KOPT-K1 (cell line): ENCODE measurements at regions not wholly inside any gene's neighbourhood (a gene's known extent, or its start where the extent isn't known, plus 50 kb on each side); places are given as distances from the start of the nearest gene placed in this dataset.

Experiments
- H3K27ac ChIP-seq: fragments of 200-600 bp; sonication (generic); 2 replicates; pipeline ENCODE4 v1.5.1; 2016; ENCODE audit warnings: antibody characterized with exemption, mild to moderate bottlenecking, low read depth, low read length; ENCODE audit not compliant: poor library complexity, severe bottlenecking
- H3K36me3 ChIP-seq: fragments of 200-600 bp; sonication (generic); 2 replicates; pipeline ENCODE4 v1.5.1; 2017; ENCODE audit warnings: antibody characterized with exemption, mild to moderate bottlenecking, low read length, moderate library complexity; ENCODE audit not compliant: insufficient read depth
- H3K9me3 ChIP-seq: fragments of 200-600 bp; sonication (generic); 2 replicates; pipeline ENCODE4 v1.5.1; 2017; ENCODE audit warnings: antibody characterized with exemption, low read length, mild to moderate bottlenecking; ENCODE audit not compliant: insufficient read depth, poor library complexity, severe bottlenecking

DNA sequence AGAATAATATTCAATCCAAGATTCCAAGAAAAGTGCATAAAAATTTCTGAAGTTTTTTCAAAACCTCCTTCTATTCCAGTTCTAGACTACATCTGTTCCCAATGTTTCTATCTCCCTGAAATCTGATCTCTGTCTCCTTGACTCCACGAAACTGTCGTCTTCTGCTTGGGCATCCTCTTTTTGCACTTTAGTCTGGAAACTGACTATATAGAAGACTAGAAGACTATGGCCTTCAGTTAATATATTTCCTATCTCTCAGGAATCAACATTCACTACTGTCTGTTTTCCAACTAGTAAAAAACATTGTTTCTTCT is 745.4 kb upstream of the ADGRB3 start:
- Histone ChIP-seq H3K9me3 (no peaks in the 10 kb centered on the region), H3K36me3 (no peaks in the 10 kb centered on the region), H3K27ac (no peak overlapping the region)

DNA sequence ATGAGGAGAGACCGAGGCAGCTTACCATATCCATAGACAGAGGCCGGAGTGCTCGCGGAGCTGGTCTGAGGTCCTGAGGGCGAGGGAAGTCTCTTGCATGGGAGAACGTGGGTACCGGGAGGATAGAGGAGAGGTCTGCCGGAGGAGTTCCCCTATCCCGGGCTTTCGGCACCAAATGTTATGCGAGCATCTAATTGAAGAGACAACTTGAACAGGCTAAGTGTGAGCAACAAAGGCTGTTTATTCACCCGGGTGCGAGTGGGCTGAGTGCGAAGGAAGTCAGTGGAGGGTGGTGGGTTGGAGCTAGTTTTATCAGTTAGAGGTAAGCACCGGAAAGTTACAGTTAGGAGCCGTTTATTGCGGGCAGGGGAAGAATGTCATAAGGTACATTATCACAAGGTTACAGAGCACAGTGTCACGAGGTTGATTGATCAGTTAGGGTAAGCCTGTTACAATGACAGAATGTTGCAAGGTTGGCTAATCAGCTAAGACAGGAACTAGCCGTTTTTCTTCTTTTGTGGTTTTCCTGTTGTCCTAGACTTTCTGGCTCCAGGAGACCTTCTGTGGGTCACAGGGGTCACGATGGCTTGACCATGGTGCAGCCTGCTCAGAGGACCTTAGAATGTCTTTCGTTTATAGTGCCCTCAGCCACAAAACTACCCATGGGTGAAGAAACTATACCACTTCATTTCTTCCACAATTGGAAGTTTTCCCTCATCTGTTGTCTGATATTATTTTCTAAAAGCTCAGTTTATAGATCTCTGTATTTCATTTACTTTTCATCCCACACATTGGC is 746.0 kb upstream of the ADGRB3 start:
- Histone ChIP-seq H3K36me3 (no peaks in the 10 kb centered on the region), H3K27ac (no peak overlapping the region), H3K9me3 (no peaks in the 10 kb centered on the region)

DNA sequence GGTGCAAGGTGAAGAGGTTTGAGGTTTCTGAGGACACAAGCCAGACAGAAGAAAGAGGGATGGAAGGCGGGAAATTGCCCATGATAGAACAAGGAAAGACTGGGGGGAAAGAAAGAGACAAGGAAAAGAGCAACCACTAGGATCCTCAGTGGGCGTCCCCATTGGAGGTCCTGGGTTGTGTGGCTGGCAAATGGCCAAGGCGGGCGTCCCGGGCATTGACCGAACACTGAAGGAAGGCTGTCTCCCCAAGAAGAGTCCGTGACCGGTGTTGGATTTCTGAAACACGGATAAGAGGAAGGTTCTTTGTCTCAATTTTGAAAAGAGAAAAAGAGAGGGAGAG is 746.6 kb upstream of the ADGRB3 start:
- H3K9me3 ChIP-seq, result no peaks in the 10 kb centered on the region
- H3K36me3 ChIP-seq, result no peaks in the 10 kb centered on the region
- H3K27ac ChIP-seq, result no peak overlapping the region

DNA sequence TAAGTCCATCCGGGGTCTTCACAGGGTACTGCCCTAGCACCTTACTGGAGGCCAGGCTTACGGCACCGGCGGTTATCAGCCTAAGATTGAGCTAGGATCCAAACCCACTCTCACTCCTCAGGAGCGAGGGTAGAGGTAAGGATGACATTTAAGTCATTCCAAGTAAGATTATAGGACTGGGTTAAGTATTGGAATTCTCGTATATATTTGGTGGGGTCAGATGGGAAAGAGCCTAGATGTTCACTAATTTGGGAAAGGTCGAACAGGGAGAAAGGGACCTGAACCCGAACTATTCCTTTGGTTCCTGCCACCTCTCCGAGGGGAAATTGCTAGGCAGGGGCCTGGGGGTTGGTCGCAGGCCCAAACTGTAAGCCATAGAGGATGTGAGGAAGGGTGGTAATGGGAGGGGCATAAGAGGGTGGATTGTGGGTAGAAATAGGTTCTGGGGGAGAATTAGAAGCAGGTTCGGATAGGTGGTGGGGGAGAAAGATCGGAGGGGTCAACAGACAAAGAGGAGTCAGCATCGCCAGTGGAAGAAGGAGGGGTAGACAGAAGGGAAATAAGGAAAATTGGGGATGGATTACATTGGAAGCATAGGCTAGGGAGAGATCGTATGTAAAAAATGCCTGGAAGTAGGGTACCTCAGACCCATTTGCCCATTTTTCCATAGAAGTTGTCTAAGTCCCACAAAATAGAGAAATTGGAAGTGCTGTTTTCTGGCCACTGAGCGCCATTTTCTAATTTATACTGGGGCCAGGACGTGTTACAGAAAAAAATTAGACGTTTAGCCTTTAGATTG is 747.1 kb upstream of the ADGRB3 start:
- no peak overlapping the region for H3K27ac ChIP-seq
- no peaks in the 10 kb centered on the region for H3K36me3 ChIP-seq
- no peaks in the 10 kb centered on the region for H3K9me3 ChIP-seq

DNA sequence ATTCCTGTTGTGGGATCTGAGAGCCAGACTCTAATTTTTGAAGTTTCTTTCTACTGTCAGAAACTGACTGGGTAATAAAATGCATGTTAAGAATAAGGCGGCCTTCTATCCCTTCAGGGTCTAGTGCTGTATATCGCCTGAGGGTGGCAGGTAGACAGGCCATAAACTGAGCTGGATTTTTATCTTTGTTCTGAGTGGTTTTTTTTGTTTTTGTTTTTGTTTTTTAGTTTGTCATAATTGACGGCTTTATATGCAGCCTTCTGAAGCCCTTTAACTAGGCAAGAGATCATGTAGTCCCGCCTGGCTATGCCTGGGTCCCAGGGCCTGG is 747.7 kb upstream of the ADGRB3 start:
- Histone ChIP-seq H3K9me3 (no peaks in the 10 kb centered on the region), H3K27ac (no peak overlapping the region), H3K36me3 (no peaks in the 10 kb centered on the region)

DNA sequence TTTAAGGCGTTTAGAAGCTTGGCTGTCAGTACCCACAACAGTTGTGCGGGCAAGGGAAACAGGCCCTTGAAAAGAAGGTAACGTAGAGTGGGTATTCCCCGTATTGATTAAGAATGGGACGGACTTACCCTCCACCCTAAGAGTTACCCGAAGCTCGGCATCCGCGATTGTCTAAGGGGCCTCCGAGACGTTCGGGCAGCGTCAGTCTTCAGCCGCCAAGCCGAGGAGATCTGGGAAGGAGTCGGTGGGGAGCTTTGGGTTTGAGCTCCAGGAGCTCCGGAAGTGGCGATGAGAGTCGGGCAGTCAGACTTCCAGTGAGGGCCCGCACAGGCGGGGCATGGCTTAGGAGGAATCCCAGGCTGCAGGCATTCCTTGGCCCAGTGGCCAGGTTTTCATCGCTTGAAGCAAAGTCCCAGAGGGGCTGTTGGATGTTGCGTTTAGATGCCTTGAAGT is 748.2 kb upstream of the ADGRB3 start:
- no peak overlapping the region for H3K27ac ChIP-seq
- no peaks in the 10 kb centered on the region for H3K36me3 ChIP-seq
- H3K9me3 ChIP-seq, result no peaks in the 10 kb centered on the region

DNA sequence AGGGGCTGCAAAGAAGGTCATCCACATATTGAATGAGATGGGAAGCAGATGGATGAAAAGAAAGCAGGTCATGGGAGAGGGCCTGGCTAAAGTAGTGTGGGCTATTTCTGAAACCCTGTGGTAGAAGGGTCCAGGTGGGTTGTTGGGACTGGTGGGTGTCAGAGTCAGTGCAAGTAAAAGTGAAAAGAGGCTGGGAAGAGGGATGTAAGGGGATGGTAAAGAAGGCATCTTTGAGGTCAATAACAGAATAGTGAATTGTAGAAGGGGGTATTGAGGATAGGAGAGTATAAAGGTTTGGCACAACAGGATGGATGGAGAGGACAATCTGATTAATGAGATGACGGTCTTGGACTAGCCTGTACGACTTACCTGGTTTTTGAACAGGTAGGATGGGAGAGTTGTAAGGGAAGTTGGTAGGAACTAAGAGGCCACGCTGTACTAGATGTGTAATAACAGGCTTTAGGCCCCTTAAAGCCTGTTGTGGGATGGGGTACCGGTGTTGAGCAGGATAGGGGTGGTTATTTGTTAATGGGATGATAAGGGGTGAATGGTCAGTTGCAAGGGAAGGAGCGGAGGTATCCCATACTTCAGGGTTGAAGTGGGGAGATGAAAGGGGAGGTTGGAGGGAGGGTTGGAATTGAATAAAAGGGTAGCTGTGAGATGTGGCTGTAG is 748.9 kb upstream of the ADGRB3 start:
- Histone ChIP-seq H3K36me3 (no peaks in the 10 kb centered on the region), H3K27ac (no peak overlapping the region), H3K9me3 (no peaks in the 10 kb centered on the region)

DNA sequence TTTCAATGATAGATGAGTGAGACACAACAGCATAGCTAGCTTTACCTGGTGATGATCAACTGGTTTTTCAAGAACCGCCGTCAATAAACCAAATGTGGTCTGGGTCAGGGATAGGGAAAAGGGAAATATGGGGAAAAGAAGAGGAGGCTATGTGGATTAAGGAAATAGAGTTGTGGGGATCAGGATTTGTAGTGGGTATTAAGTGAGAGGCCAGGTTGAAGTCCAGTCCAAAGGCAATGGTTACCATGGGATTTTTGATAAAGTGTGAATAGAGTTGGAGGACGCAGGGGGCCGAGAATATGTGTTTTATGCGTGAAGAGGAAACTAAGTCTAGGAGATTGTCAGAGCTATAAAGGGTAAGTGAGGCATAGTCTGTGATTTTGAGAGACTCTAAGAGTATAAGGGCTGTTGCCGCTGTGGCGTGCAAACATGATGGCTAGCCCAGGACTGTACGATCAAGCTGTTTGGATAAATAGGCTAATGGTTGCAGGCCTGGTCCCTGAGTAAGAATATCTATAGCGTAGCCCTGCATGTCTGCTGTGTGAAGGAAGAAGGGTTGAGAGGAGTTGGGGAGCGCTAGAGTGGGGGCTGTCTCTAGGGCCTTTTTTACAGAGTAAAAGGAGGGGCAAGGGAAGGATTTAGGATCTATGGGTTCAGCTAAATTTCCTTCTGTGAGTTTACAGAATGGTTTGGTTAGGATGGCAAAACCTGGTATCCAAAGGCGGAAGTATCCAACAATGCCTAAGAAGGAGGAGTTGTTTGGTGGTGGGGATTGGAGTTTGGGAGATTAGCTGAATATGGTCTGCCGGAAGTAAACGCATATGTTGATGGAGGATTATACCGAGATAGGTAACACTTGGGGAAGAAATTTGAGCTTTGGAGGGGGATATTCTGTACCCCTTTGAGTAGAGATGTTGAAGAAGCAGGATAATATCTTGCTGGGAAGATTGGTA is 749.7 kb upstream of the ADGRB3 start:
- Histone ChIP-seq H3K36me3 (no peaks in the 10 kb centered on the region), H3K27ac (no peak overlapping the region), H3K9me3 (no peaks in the 10 kb centered on the region)

DNA sequence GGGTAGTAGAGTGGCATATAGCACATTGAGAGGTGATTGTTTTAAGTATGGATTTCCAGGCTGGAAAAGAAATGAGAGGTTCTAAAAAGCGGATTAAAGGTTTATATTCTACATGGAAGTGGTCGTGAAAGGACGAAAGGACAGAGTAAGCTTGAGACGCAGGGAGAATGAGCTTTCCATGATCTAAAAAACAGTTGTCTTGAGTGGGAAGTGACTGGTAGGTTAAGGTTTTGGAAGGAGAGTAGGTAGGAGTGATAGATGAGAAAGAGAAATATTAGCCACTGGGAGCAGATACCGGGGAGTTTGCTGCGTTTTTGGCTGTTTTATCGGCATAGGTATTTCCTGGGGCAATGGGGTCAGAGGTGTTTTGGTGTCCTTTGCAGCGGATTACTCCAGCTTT is 750.6 kb upstream of the ADGRB3 start:
- Histone ChIP-seq H3K9me3 (no peaks in the 10 kb centered on the region), H3K27ac (no peak overlapping the region), H3K36me3 (no peaks in the 10 kb centered on the region)

DNA sequence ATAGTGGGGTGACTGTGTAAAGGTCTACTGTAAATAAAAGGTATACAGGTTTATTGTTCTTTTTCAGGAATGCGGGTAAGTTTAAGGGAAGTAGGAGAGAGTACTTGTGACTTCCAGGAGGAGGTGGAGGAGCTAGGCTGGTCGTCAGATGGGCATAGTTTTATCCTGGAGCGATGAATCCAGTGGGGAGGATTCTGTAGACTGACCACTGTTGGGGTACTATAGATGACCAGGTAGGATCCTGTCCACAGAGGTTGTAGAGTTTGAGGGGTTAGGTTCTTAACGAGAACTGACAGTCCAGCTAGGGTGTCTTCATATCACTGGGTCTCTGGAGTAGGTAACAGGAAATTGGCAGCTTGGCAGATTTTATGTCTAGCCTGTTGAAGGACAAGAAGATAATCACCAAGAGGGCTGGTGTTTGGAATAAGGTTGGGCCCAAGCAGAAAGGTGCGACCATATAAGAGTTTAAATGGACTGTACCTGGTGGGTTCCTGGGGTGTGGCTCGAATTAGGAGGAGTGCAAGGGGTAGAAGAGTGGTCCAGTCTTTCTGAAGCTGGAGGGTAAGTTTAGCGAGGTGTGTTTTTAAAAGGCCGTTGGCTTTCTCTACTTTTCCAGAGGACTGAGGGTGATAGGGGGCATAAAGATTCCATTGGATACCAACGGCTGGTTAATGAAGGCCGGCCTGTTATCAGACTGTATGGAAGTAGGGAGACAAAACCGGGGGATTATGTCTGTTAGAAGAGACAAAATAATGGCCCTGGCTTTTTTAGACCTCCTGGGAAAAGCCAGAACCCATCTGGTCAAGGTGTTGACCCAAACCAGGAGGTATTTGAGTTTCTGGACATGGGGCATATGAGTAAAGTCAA is 751.3 kb upstream of the ADGRB3 start:
- no peaks in the 10 kb centered on the region for H3K9me3 ChIP-seq
- H3K27ac ChIP-seq, result no peak overlapping the region
- no peaks in the 10 kb centered on the region for H3K36me3 ChIP-seq

DNA sequence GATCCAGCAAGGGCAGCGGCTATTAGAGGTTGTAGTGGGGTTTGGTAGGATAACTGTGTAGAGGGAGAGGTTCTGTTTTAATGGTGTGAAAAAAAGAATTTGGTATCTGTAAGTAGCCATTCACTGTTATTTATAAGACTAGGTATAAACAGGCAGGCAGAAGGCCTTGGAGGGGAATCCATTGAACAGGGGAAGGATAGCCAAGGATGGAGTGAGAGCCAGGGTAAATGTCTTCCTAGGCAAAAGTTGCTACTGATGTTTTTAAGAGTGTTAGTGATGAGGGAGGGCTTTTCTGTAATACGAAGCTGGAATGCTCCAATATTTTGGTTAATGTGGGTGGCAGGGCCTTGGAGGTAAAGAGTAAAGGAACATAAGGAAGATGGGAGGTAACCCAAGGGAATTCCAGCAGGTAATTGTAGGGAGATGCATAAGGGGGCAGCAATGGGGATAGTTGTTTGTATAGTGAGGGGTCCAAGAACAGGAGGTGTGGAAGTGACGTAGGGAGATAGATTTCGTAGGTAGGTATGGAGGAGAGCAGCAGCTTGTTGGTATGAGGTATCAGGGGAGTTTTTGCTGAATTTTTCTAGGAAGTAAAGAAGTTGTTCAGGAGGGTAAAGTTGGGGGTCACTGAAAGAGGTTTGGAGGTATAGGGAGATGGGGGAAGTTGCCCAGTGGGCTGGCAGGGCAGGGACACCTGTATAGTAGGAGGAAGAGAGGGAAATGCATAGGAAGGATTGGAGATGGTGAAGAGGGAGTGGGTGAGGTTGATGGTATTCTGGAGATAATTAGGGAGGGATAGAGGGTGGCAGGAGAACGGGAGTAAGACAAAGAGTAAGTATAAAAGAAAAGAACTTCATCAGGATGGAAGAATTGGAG is 752.4 kb upstream of the ADGRB3 start:
- H3K36me3 ChIP-seq, result no peaks in the 10 kb centered on the region
- H3K9me3 ChIP-seq, result no peaks in the 10 kb centered on the region
- H3K27ac ChIP-seq, result no peak overlapping the region

DNA sequence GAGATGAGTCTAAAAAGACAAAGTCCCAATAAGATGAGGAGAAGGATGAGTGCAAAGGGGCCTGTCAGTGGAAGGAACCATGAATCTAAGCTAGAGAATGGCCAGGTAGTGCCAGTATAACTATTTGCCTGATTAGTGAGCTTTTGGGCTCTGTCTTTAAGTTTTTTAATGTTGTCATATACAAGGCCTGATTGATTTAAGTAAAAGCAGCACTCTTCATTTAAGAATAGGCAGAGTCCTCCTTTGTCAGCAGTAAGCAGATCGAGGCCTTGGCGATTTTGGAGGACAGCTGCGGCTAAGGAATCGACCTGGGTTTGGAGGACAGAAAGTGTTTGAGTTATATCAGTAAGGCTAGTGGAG is 753.4 kb upstream of the ADGRB3 start:
- Histone ChIP-seq H3K9me3 (no peaks in the 10 kb centered on the region), H3K36me3 (no peaks in the 10 kb centered on the region), H3K27ac (no peak overlapping the region)

DNA sequence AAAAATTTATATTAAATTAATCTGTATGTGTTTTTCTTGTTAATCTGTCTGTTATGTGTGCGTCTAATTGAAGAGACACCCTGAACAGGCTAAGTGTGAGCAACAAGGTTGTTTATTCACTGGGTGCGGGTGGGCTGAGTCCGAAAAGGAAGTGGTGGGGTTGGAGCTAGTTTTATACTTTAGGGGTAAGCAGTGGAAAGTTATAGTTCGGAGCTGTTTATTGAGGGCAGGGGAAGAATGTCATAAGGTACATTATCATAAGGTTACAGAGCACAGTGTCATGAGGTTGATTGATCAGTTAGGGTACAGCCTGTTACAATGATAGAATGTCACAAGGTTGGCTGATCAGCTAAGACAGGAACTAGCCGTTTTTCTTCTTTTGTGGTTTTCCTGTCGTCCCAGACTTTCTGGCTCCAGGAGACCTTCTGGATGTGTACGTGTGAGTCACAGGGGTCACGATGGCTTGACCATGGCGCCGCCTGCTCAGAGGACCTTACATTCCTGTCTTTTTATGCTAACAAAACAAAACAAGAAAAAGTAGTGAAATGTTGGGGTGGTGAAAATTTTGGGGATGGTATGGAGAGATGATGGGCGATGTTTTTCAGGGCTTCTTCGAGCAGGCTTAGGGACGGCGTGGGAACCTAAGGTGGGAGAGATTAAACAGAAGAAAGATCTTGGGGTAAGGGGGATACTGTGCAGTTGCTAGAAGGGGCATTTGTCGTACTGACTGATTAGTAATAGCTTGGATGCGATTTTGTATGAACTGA is 754.0 kb upstream of the ADGRB3 start:
- H3K36me3 ChIP-seq, result no peaks in the 10 kb centered on the region
- H3K27ac ChIP-seq, result no peak overlapping the region
- no peaks in the 10 kb centered on the region for H3K9me3 ChIP-seq
